Astrocyte (in vitro differentiated cells and primary cell): ENCODE measurements at regions not wholly inside any gene's neighbourhood (a gene's known extent, or its start where the extent isn't known, plus 50 kb on each side); places are given as distances from the start of the nearest gene placed in this dataset.

ENCODE experiments used
- DNase-seq: peaks from one replicate; pipeline ENCODE4 v3.0.0-alpha.2; 2010; ENCODE audit warnings: low read depth
- FAIRE-seq: peaks from 2 replicates; lab custom pipeline; 2011; peaks lifted over from hg19 to GRCh38; lab: Jason Lieb, UNC
- H2AFZ ChIP-seq: 2 replicates; pipeline ENCODE4 v1.6.0; 2012; ENCODE audit warnings: low read depth, low read length, inconsistent platforms
- H3K27ac ChIP-seq: 2 replicates; pipeline ENCODE4 v1.5.1; 2011; ENCODE audit warnings: low read depth, low read length, inconsistent platforms
- H3K27me3 ChIP-seq: 2 replicates; pipeline ENCODE4 v1.6.0; 2011; ENCODE audit warnings: low read length, inconsistent platforms; ENCODE audit not compliant: insufficient read depth
- H3K36me3 ChIP-seq: 2 replicates; pipeline ENCODE4 v1.5.1; 2011; ENCODE audit warnings: low read length, inconsistent platforms; ENCODE audit not compliant: insufficient read depth
- H3K4me1 ChIP-seq: 2 replicates; pipeline ENCODE4 v1.5.1; 2011; ENCODE audit warnings: low read length, inconsistent platforms; ENCODE audit not compliant: insufficient read depth
- H3K4me2 ChIP-seq: 2 replicates; pipeline ENCODE4 v1.6.0; 2012; ENCODE audit warnings: low read length, inconsistent platforms
- H3K4me3 ChIP-seq: 2 replicates; pipeline ENCODE4 v1.5.1; 2011; ENCODE audit warnings: low read depth, mild to moderate bottlenecking, low read length, inconsistent platforms; ENCODE audit not compliant: insufficient read depth
- H3K79me2 ChIP-seq: 2 replicates; pipeline ENCODE4 v1.6.0; 2012; ENCODE audit warnings: mild to moderate bottlenecking, low read length, inconsistent platforms; ENCODE audit not compliant: insufficient read depth
- H3K9ac ChIP-seq: 2 replicates; pipeline ENCODE4 v1.6.0; 2012; ENCODE audit warnings: mild to moderate bottlenecking, low read length, inconsistent platforms
- H3K9me3 ChIP-seq: 2 replicates; pipeline ENCODE4 v1.5.1; 2012; ENCODE audit warnings: low read depth, mild to moderate bottlenecking, low read length, inconsistent platforms; ENCODE audit not compliant: insufficient read depth
- H4K20me1 ChIP-seq: 2 replicates; pipeline ENCODE4 v1.6.0; 2012; ENCODE audit warnings: low read length, inconsistent platforms; ENCODE audit not compliant: insufficient read depth
- H3K27ac Mint-ChIP-seq: one replicate; pipeline ENCODE4 v1.8.0; 2021; ENCODE audit warnings: mild to moderate bottlenecking, mixed read lengths; ENCODE audit not compliant: unreplicated experiment
- H3K27me3 Mint-ChIP-seq: one replicate; pipeline ENCODE4 v1.8.0; 2021; ENCODE audit warnings: low read depth, mixed read lengths; ENCODE audit not compliant: unreplicated experiment
- H3K36me3 Mint-ChIP-seq: one replicate; pipeline ENCODE4 v1.8.0; 2021; ENCODE audit warnings: low read depth, mixed read lengths; ENCODE audit not compliant: unreplicated experiment
- H3K4me1 Mint-ChIP-seq: one replicate; pipeline ENCODE4 v1.8.0; 2021; ENCODE audit warnings: low read depth, mixed read lengths; ENCODE audit not compliant: unreplicated experiment
- H3K4me3 Mint-ChIP-seq: one replicate; pipeline ENCODE4 v1.8.0; 2021; ENCODE audit warnings: mild to moderate bottlenecking, moderate library complexity, mixed read lengths; ENCODE audit not compliant: unreplicated experiment
- H3K9me3 Mint-ChIP-seq: one replicate; pipeline ENCODE4 v1.8.0; 2021; ENCODE audit warnings: mild to moderate bottlenecking, mixed read lengths; ENCODE audit not compliant: unreplicated experiment
- EZH2 ChIP-seq: IDR thresholded peaks from 2 replicates; pipeline ENCODE4 v1.6.1; 2012; ENCODE audit warnings: mild to moderate bottlenecking, low read length, inconsistent platforms; ENCODE audit not compliant: insufficient read depth
- TF ChIP-seq, protein P1 (sequence below): IDR thresholded peaks from 2 replicates; pipeline ENCODE4 v1.5.1; 2011; ENCODE audit warnings: low read depth, mild to moderate bottlenecking, inconsistent platforms, low read length, moderate library complexity; ENCODE audit not compliant: insufficient read depth

DNA sequence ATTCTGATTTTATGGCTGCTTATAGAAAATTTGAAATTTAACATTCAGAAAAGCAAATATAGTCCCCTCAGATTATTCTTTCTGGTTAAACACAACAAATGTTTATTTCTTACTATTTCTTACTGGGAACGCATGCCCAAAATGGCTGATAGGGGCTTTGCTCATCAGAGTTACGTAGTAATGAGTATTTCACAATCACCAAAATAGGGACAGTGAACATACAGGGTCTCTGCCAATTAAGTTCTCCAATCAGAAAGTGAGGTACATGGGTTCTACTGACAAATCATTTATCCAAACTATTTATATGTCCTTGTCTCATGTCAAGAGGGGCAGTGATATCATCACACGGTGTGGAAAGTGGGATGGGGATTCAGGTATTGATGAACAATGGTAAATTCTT is 154.5 kb downstream of the BCHE start:
- TF ChIP-seq EZH2, result no peak
- TF ChIP-seq, protein P1, sequence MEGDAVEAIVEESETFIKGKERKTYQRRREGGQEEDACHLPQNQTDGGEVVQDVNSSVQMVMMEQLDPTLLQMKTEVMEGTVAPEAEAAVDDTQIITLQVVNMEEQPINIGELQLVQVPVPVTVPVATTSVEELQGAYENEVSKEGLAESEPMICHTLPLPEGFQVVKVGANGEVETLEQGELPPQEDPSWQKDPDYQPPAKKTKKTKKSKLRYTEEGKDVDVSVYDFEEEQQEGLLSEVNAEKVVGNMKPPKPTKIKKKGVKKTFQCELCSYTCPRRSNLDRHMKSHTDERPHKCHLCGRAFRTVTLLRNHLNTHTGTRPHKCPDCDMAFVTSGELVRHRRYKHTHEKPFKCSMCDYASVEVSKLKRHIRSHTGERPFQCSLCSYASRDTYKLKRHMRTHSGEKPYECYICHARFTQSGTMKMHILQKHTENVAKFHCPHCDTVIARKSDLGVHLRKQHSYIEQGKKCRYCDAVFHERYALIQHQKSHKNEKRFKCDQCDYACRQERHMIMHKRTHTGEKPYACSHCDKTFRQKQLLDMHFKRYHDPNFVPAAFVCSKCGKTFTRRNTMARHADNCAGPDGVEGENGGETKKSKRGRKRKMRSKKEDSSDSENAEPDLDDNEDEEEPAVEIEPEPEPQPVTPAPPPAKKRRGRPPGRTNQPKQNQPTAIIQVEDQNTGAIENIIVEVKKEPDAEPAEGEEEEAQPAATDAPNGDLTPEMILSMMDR, result no peak
- DNase-seq (no peak), FAIRE-seq (no peak)
- Histone ChIP-seq H3K27me3 (no peaks in the 10 kb centered on the region), H3K9ac (no peak overlapping the region), H4K20me1 (no peaks in the 10 kb centered on the region), H3K79me2 (no peaks in the 10 kb centered on the region), H3K4me2 (no peak overlapping the region), H3K9me3 (no peaks in the 10 kb centered on the region), H3K4me1 (no peaks in the 10 kb centered on the region), H3K4me3 (no peak overlapping the region), H2AFZ (no peak overlapping the region), H3K27ac (no peak overlapping the region), H3K36me3 (no peaks in the 10 kb centered on the region)
- Mint-ChIP-seq H3K27ac (no peak overlapping the region), H3K27me3 (no peaks in the 10 kb centered on the region), H3K4me3 (no peak overlapping the region), H3K9me3 (no peaks in the 10 kb centered on the region), H3K4me1 (no peaks in the 10 kb centered on the region), H3K36me3 (no peaks in the 10 kb centered on the region)

DNA sequence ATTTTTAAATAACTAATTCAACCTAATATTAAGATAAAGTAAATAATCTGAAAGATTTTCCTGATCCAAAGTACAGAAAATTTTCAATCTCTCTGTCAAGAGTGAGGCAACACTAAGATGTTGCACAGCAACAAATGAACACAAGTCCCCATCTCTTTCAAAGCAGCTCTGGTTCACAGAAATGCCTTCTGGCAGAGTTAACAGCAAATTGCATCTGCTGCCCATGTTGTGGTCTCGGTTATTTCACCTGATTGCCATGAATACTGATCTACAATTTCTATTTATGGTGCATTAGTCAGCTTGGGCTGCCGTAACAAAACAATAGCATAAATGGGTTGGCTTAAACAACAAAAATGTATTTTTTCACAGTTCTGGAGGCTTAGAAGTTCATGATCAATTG is 167.3 kb downstream of the BCHE start:
- TF ChIP-seq EZH2, result no peak
- Mint-ChIP-seq H3K9me3 (peaks cover 4% of the 10 kb centered on the region), H3K27me3 (no peaks in the 10 kb centered on the region), H3K4me3 (no peak overlapping the region), H3K36me3 (no peaks in the 10 kb centered on the region), H3K4me1 (peaks cover 4% of the 10 kb centered on the region), H3K27ac (no peak overlapping the region)
- peak overlapping the region; percentile 8 for H3K27ac ChIP-seq
- no peaks in the 10 kb centered on the region for H3K79me2 ChIP-seq
- H3K36me3 ChIP-seq, result no peaks in the 10 kb centered on the region
- no peak overlapping the region for H3K4me2 ChIP-seq
- FAIRE-seq (no peak), DNase-seq (peak; percentile 22)
- no peaks in the 10 kb centered on the region for H4K20me1 ChIP-seq
- H3K27me3 ChIP-seq, result no peaks in the 10 kb centered on the region
- peaks cover 3% of the 10 kb centered on the region for H3K4me1 ChIP-seq
- H3K9ac ChIP-seq, result no peak overlapping the region
- H3K9me3 ChIP-seq, result peaks cover 4% of the 10 kb centered on the region
- H3K4me3 ChIP-seq, result no peak overlapping the region
- no peak overlapping the region for H2AFZ ChIP-seq

DNA sequence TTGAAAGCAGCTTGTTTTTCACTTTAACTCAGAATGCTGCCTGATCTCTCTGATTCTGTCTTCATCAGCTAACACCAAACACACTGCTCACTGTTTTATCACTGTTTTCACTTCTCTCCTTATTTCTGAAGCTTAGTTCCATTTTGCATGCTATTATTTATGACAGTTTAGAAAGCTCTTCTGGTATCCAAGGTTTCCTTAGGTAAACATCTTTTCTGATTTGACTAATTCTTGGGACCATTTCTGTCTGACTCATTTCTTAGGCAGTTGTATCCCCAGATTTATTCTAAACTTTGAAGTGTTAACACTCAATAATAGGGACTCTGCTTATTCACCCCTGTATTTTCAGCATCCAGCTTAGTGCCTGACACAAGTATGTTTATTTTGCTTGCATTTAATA is 167.7 kb downstream of the BCHE start:
- H3K79me2 ChIP-seq, result no peaks in the 10 kb centered on the region
- no peak overlapping the region for H3K27ac ChIP-seq
- no peak overlapping the region for H3K9ac ChIP-seq
- peak overlapping the region; percentile 27 for H3K4me2 ChIP-seq
- Mint-ChIP-seq H3K9me3 (peaks cover under 1% of the 10 kb centered on the region), H3K27me3 (no peaks in the 10 kb centered on the region), H3K36me3 (no peaks in the 10 kb centered on the region), H3K4me1 (peaks cover 4% of the 10 kb centered on the region), H3K27ac (no peak overlapping the region), H3K4me3 (no peak overlapping the region)
- H4K20me1 ChIP-seq, result no peaks in the 10 kb centered on the region
- H2AFZ ChIP-seq, result no peak overlapping the region
- H3K4me3 ChIP-seq, result no peak overlapping the region
- DNase-seq (peak; percentile 28), FAIRE-seq (no peak)
- H3K27me3 ChIP-seq, result no peaks in the 10 kb centered on the region
- no peaks in the 10 kb centered on the region for H3K36me3 ChIP-seq
- TF ChIP-seq, protein P1, result no peak
- no peak for TF ChIP-seq EZH2
- peaks cover 3% of the 10 kb centered on the region for H3K4me1 ChIP-seq
- peaks cover 1% of the 10 kb centered on the region for H3K9me3 ChIP-seq
